IMR-90 (cell line): ENCODE measurements at regions not wholly inside any gene's neighbourhood (a gene's known extent, or its start where the extent isn't known, plus 50 kb on each side); places are given as distances from the start of the nearest gene placed in this dataset.
"Not testable (repeated sequence)": the region's sequence is repeated elsewhere in the genome, so short reads cannot be mapped to it uniquely, and the experiment has no call there.

Experiments used
- ATAC-seq: fragments of 200-7000 bp; cut with Tn5 transposase; 2 replicates; pipeline ENCODE4 v1.9.1; 2020; ENCODE audit warnings: low read depth, mild to moderate bottlenecking, moderate library complexity
- BruUV-seq: library from RNA; stranded (reverse); fragments of 400-500 nt; replicated peaks from 2 replicates; lab custom pipeline; 2021; lab: Mats Ljungman, UMichigan
- CTCF ChIA-PET: fragments of 300-600 bp; formaldehyde crosslinking; extraction: SDS; loops from one replicate; lab custom pipeline; 2021; ENCODE audit warnings: antibody characterized with exemption; lab: Yijun Ruan, JAX
- POLR2A ChIA-PET: fragments of 300-600 bp; sonication (Branson Sonifier 250); formaldehyde crosslinking; loops from one replicate; lab custom pipeline; 2022; ENCODE audit warnings: antibody characterized with exemption; ENCODE audit not compliant: unreplicated experiment; lab: Charles Lee
- DNase-seq: peaks from one replicate; pipeline ENCODE4 v3.0.0; 2013
- H2AFZ ChIP-seq: replicated peaks from 2 replicates; pipeline ENCODE3; 2013; ENCODE audit warnings: low read length, mild to moderate bottlenecking; ENCODE audit not compliant: poor library complexity
- H2AK5ac ChIP-seq: 2 replicates; pipeline ENCODE4 v1.6.1; 2013; ENCODE audit warnings: low read depth, low read length, inconsistent platforms
- H2AK9ac ChIP-seq: replicated peaks from 2 replicates; pipeline ENCODE3; 2013; ENCODE audit warnings: mild to moderate bottlenecking, low read depth, low read length, moderate library complexity; ENCODE audit not compliant: poor library complexity
- H2BK120ac ChIP-seq: 2 replicates; pipeline ENCODE4 v1.6.1; 2013; ENCODE audit warnings: low read depth, low read length, inconsistent platforms
- H2BK15ac ChIP-seq: 3 replicates; pipeline ENCODE4 v1.6.1; 2013; ENCODE audit warnings: low read depth, low read length, inconsistent platforms
- H2BK20ac ChIP-seq: 2 replicates; pipeline ENCODE4 v1.6.1; 2013; ENCODE audit warnings: low read depth, mild to moderate bottlenecking, inconsistent platforms, low read length, moderate library complexity
- H2BK5ac ChIP-seq: 2 replicates; pipeline ENCODE4 v1.6.1; 2013; ENCODE audit warnings: mild to moderate bottlenecking, low read depth, low read length, inconsistent platforms; ENCODE audit not compliant: poor library complexity, severe bottlenecking
- H3K14ac ChIP-seq: replicated peaks from 2 replicates; pipeline ENCODE4 v1.6.1; 2013; ENCODE audit warnings: low read depth, low read length, inconsistent platforms
- H3K18ac ChIP-seq: 2 replicates; pipeline ENCODE4 v1.6.1; 2013; ENCODE audit warnings: low read depth, low read length, control low read depth
- H3K23ac ChIP-seq: 2 replicates; pipeline ENCODE4 v1.6.1; 2013; ENCODE audit warnings: low read depth, low read length, inconsistent platforms
- H3K27ac ChIP-seq: 2 replicates; pipeline ENCODE4 v1.5.1; 2013; ENCODE audit warnings: mild to moderate bottlenecking, control low read depth, low read length; ENCODE audit not compliant: insufficient read depth
- H3K27me3 ChIP-seq: 2 replicates; pipeline ENCODE4 v1.6.1; 2013; ENCODE audit warnings: low read length; ENCODE audit not compliant: control insufficient read depth, insufficient read depth
- H3K36me3 ChIP-seq: 2 replicates; pipeline ENCODE4 v1.6.1; 2013; ENCODE audit warnings: low read length, mixed read lengths; ENCODE audit not compliant: control insufficient read depth, insufficient read depth
- H3K4ac ChIP-seq: 2 replicates; pipeline ENCODE4 v1.6.1; 2013; ENCODE audit warnings: low read depth, low read length, inconsistent platforms
- H3K4me1 ChIP-seq: 2 replicates; pipeline ENCODE4 v1.6.1; 2013; ENCODE audit warnings: low read length, mixed read lengths; ENCODE audit not compliant: control insufficient read depth, insufficient read depth
- H3K4me2 ChIP-seq: 2 replicates; pipeline ENCODE4 v1.6.1; 2013; ENCODE audit warnings: low read depth, mild to moderate bottlenecking, control low read depth, low read length, moderate library complexity
- H3K4me3 ChIP-seq: 2 replicates; pipeline ENCODE4 v1.5.1; 2013; ENCODE audit warnings: low read depth, mild to moderate bottlenecking, control low read depth, low read length, moderate library complexity; ENCODE audit not compliant: insufficient read depth
- H3K56ac ChIP-seq: 2 replicates; pipeline ENCODE4 v1.6.1; 2013; ENCODE audit warnings: low read length, inconsistent platforms; ENCODE audit not compliant: insufficient read depth; ENCODE audit errors: extremely low read depth
- H3K79me1 ChIP-seq, 2 experiments: 2 replicates each; pipeline ENCODE4 v1.6.1; 2013; ENCODE audit warnings: low read length in 2 of 2, inconsistent platforms in 1 of 2, low read depth in 1 of 2
- H3K9ac ChIP-seq: 2 replicates; pipeline ENCODE4 v1.6.1; 2013; ENCODE audit warnings: low read depth, low read length, control low read depth
- H3K9me1 ChIP-seq: 2 replicates; pipeline ENCODE4 v1.6.1; 2013; ENCODE audit warnings: low read length, inconsistent platforms; ENCODE audit not compliant: insufficient read depth
- H3K9me3 ChIP-seq: 2 replicates; pipeline ENCODE4 v1.6.1; 2013; ENCODE audit warnings: low read length; ENCODE audit not compliant: control insufficient read depth, insufficient read depth
- H4K20me1 ChIP-seq: 2 replicates; pipeline ENCODE4 v1.6.1; 2013; ENCODE audit warnings: low read length, inconsistent platforms; ENCODE audit not compliant: insufficient read depth
- H4K5ac ChIP-seq: 2 replicates; pipeline ENCODE4 v1.6.1; 2013; ENCODE audit warnings: mild to moderate bottlenecking, low read depth, low read length, control low read depth
- H4K8ac ChIP-seq, 2 experiments: 2 replicates each; pipeline ENCODE4 v1.6.1; 2013; ENCODE audit warnings: low read depth in 2 of 2, low read length in 2 of 2, control low read depth in 1 of 2, inconsistent platforms in 1 of 2
- H4K91ac ChIP-seq: 2 replicates; pipeline ENCODE4 v1.6.1; 2013; ENCODE audit warnings: low read depth, low read length, inconsistent platforms; ENCODE audit not compliant: insufficient read depth
- BHLHE40 ChIP-seq: fragments of 150-350 bp; IDR thresholded peaks from 2 replicates; pipeline ENCODE4 v1.6.1; 2016; ENCODE audit warnings: mild to moderate bottlenecking, low read depth, low read length
- CEBPB ChIP-seq: IDR thresholded peaks from 2 replicates; pipeline ENCODE4 v1.6.1; 2012; ENCODE audit warnings: low read depth, low read length, improper control_type of control experiment
- MAZ ChIP-seq: IDR thresholded peaks from 2 replicates; pipeline ENCODE4 v1.6.1; 2012; ENCODE audit warnings: low read depth, mild to moderate bottlenecking, low read length, improper control_type of control experiment, moderate library complexity, borderline replicate concordance
- NFE2L2 ChIP-seq: fragments of 150-350 bp; IDR thresholded peaks from 2 replicates; pipeline ENCODE4 v1.6.1; 2016; ENCODE audit warnings: low read depth, mild to moderate bottlenecking, low read length
- POLR2A ChIP-seq: IDR thresholded peaks from 2 replicates; pipeline ENCODE4 v1.6.1; 2012; ENCODE audit warnings: mild to moderate bottlenecking, low read depth, low read length
- RCOR1 ChIP-seq: IDR thresholded peaks from 2 replicates; pipeline ENCODE4 v1.6.1; 2012; ENCODE audit warnings: mild to moderate bottlenecking, low read length, improper control_type of control experiment; ENCODE audit not compliant: insufficient replicate concordance
- WGBS, 2 experiments: methylation state at CpG; one replicate each; pipeline versions ENCODE4 v1.1.5 to v1.1.7; 2013; ENCODE audit warnings: missing lambda C conversion rate in 2 of 2; ENCODE audit not compliant: insufficient read length in 1 of 2; ENCODE audit errors: extremely low coverage in 2 of 2; 5-methylcytosine and 5-hydroxymethylcytosine counted together
- dilution Hi-C: fragments of 300-500 bp; cut with HindIII; formaldehyde crosslinking; loops from one replicate; pipeline ENCODE4 v1.14.3; 2018; ENCODE audit warnings: low sequenced_read_pairs; ENCODE audit not compliant: unreplicated experiment
- in situ Hi-C: fragments of 300-500 bp; cut with MboI; formaldehyde crosslinking; loops from 3 replicates; pipeline ENCODE4 v1.14.3; 2019; ENCODE audit warnings: low sequenced_read_pairs, inconsistent platforms, mixed read lengths
- intact Hi-C: fragments of 100-400 bp; cut with micrococcal nuclease; formaldehyde crosslinking; loops from 2 replicates; pipeline ENCODE4 v1.10.0; 2022

GRCh38 chr1:103441342-103441741, 84.2 kb upstream of the RNPC3 start:
- POLR2A ChIA-PET = no interaction called here
- no peak overlapping the region for H2BK15ac ChIP-seq
- no peak overlapping the region for H2BK20ac ChIP-seq
- in situ Hi-C loops = no loop called here
- ATAC-seq = no peak
- CTCF ChIA-PET = interaction anchor here (1.0 kb wide), 1 partner anchor 9 kb away, joined by 3 read pairs; no protein-coding TSS in a partner anchor
- DNase-seq = no peak
- H3K36me3 ChIP-seq = no peaks in the 10 kb centered on the region
- no peak overlapping the region for H3K9ac ChIP-seq
- no peaks in the 10 kb centered on the region for H3K9me3 ChIP-seq
- no peak overlapping the region for H2BK120ac ChIP-seq
- no peak overlapping the region for H2AK9ac ChIP-seq
- no peaks in the 10 kb centered on the region for H3K79me1 ChIP-seq
- H4K20me1 ChIP-seq = no peaks in the 10 kb centered on the region
- no peak overlapping the region for H4K5ac ChIP-seq
- no TSS peak for BruUV-seq
- WGBS, 2 experiments = no CpG with 5 or more reads among the region's 3 CpGs
- dilution Hi-C loops = no loop called here
- no peak overlapping the region for H3K56ac ChIP-seq
- intact Hi-C loops = no loop called here
- no peak overlapping the region for H3K23ac ChIP-seq
- no peak for TF ChIP-seq POLR2A
- TF ChIP-seq RCOR1 = no peak
- TF ChIP-seq CEBPB = no peak
- TF ChIP-seq NFE2L2 = no peak
- TF ChIP-seq BHLHE40 = no peak
- TF ChIP-seq MAZ = no peak
- H3K27ac ChIP-seq = no peak overlapping the region
- H3K27me3 ChIP-seq = no peaks in the 10 kb centered on the region
- no peak overlapping the region for H4K91ac ChIP-seq
- H2AK5ac ChIP-seq = no peak overlapping the region
- H3K9me1 ChIP-seq = no peaks in the 10 kb centered on the region
- no peak overlapping the region for H3K14ac ChIP-seq
- H3K4ac ChIP-seq = no peak overlapping the region
- H4K8ac ChIP-seq = no peak overlapping the region
- no peak overlapping the region for H2BK5ac ChIP-seq
- no peak overlapping the region for H3K4me2 ChIP-seq
- H2AFZ ChIP-seq = no peak overlapping the region
- H3K4me3 ChIP-seq = no peak overlapping the region
- no peak overlapping the region for H3K18ac ChIP-seq
- no peaks in the 10 kb centered on the region for H3K4me1 ChIP-seq

GRCh38 chr1:103436568-103437100, 88.9 kb upstream of the RNPC3 start:
- H2AK5ac ChIP-seq, H2BK20ac ChIP-seq, POLR2A ChIA-PET, H3K79me1 ChIP-seq, H2AK9ac ChIP-seq, CTCF ChIA-PET, H2AFZ ChIP-seq, H3K56ac ChIP-seq, ATAC-seq, H3K4me2 ChIP-seq, H4K8ac ChIP-seq, H4K20me1 ChIP-seq, in situ Hi-C loops, H3K18ac ChIP-seq, H3K36me3 ChIP-seq, H4K91ac ChIP-seq, DNase-seq, H2BK15ac ChIP-seq, H3K27me3 ChIP-seq, H3K4me1 ChIP-seq, H3K14ac ChIP-seq, H2BK120ac ChIP-seq, H3K9me3 ChIP-seq, H3K23ac ChIP-seq, H2BK5ac ChIP-seq, intact Hi-C loops, H3K4ac ChIP-seq, BruUV-seq, H4K5ac ChIP-seq, H3K9me1 ChIP-seq, H3K9ac ChIP-seq, H3K4me3 ChIP-seq, H3K27ac ChIP-seq, dilution Hi-C loops: not testable (repeated sequence)
- no CpG with 5 or more reads among the region's 4 CpGs for WGBS, 2 experiments
